ENCODE measurements at regions not wholly inside any gene's neighbourhood (a gene's known extent, or its start where the extent isn't known, plus 50 kb on each side); places are given as distances from the start of the nearest gene placed in this dataset.

DNA sequence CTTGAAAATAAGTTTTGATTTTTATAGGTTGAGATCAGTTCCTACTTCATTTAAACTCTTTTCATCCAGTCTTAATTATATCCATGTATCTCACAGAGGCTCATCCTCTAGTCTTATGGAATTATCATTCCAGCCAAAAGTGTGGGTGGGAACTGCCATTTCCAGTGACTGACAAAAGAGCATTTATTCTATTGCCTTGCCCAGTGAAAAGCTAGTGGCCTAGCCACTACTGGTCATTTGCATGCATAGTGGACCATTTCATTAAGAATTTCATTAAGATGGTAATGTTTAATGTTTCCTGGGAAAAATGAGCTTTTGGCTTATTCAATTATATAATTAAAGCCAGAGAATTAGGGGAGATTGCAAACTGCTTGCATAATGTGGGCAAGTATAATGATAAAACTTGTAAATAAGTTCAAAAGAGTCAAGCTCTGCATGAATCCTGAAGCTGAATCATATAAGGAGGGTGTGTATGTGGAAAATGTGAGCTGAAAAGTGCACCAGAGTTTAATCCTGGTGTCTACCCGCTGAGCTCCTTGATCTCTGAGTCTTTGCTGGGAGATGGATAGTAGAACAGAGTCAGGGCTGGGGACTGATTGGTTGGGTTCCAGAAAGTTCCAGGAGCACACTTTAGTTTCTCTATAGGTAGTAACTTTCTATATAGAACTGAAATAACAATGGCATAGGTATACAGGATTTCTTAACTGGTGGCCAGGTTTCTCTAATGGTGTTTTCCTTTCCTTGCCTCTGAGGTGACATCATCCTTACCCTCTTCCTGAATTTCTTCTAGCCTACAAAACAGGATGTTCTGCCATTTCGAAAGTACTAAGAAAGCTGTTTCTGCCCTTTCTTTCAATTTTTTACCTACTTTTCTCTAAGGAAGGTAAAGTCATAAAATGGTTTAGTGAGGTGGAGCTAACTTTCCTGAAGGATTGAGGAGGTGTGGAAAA is 78.5 kb downstream of the KIF4B start:
- H2BK20ac ChIP-seq (ENCODE audit: low read length): no peak overlapping the region
- TF ChIP-seq, protein P1, sequence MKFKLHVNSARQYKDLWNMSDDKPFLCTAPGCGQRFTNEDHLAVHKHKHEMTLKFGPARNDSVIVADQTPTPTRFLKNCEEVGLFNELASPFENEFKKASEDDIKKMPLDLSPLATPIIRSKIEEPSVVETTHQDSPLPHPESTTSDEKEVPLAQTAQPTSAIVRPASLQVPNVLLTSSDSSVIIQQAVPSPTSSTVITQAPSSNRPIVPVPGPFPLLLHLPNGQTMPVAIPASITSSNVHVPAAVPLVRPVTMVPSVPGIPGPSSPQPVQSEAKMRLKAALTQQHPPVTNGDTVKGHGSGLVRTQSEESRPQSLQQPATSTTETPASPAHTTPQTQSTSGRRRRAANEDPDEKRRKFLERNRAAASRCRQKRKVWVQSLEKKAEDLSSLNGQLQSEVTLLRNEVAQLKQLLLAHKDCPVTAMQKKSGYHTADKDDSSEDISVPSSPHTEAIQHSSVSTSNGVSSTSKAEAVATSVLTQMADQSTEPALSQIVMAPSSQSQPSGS (IDR thresholded peaks at IDR 0.05; ENCODE audit: low read length): no peak
- no peak for TF ChIP-seq RNF2 (IDR thresholded peaks at IDR 0.05; ENCODE audit: borderline replicate concordance, low read depth, low read length, missing control alignments, poor library complexity, severe bottlenecking)
- H3K27ac ChIP-seq (ENCODE audit: low read depth, low read length): no peak overlapping the region
- H3K18ac ChIP-seq (ENCODE audit: extremely low read depth, low read length): no peak overlapping the region
- no peak overlapping the region for H3K9ac ChIP-seq (replicated peaks in 1 of 4; ENCODE audit: extremely low read depth in 1 of 4, low read depth in 3 of 4, low read length in 3 of 4)
- H3K4me2 ChIP-seq (ENCODE audit: insufficient read depth in 1 of 2, low read depth in 2 of 2, low read length in 2 of 2): no peak overlapping the region
- ChIA-PET CTCF (ENCODE audit: partially characterized antibody) (interaction anchor here (0.6 to 2.2 kb wide), 5 partner anchors 10 to 573 kb away, joined by 3 to 7 read pairs (median 4); no protein-coding TSS in a partner anchor), POLR2A (ENCODE audit: partially characterized antibody) (no interaction called here)
- H2AFZ ChIP-seq (ENCODE audit: low read length): no peak overlapping the region
- no peak overlapping the region for H2BK120ac ChIP-seq (replicated peaks; ENCODE audit: low read depth, low read length)
- H4K8ac ChIP-seq (ENCODE audit: extremely low read depth, insufficient read depth, low read length): no peak overlapping the region
- no peak overlapping the region for H4K91ac ChIP-seq (replicated peaks; ENCODE audit: insufficient read length, low read length)
- no peak for FAIRE-seq
- H3K36me3 ChIP-seq (ENCODE audit: control insufficient read depth in 2 of 4, insufficient read depth in 4 of 4, low read length in 3 of 4): no peaks in the 10 kb centered on the region
- H3K56ac ChIP-seq (replicated peaks; ENCODE audit: insufficient read length, low read depth, low read length): no peak overlapping the region
- no peaks in the 10 kb centered on the region for H3K23me2 ChIP-seq (ENCODE audit: low read depth, low read length)
- no peak overlapping the region for H2BK15ac ChIP-seq (ENCODE audit: low read length)
- no peak overlapping the region for H2BK12ac ChIP-seq (ENCODE audit: low read depth, low read length)
- no peak overlapping the region for H4K5ac ChIP-seq (ENCODE audit: insufficient read length, low read depth, low read length)
- no peak overlapping the region for H3K4ac ChIP-seq (replicated peaks; ENCODE audit: insufficient read length, low read depth, low read length)
- H3K79me2 ChIP-seq (ENCODE audit: control insufficient read depth in 1 of 2, insufficient read depth in 2 of 2, low read length in 2 of 2): no peaks in the 10 kb centered on the region
- H3K4me1 ChIP-seq (replicated peaks in 1 of 4; ENCODE audit: control insufficient read depth in 3 of 4, insufficient read depth in 4 of 4, low read length in 3 of 4): no peaks in the 10 kb centered on the region
- H3K9me3 ChIP-seq (ENCODE audit: insufficient read depth in 2 of 2, low read depth in 1 of 2, low read length in 1 of 2): no peaks in the 10 kb centered on the region
- H3K79me1 ChIP-seq (ENCODE audit: low read depth, low read length): no peaks in the 10 kb centered on the region
- no peaks in the 10 kb centered on the region for H4K20me1 ChIP-seq (replicated peaks in 1 of 2; ENCODE audit: control insufficient read depth in 1 of 2, insufficient read depth in 2 of 2, low read length in 2 of 2)
- no peak overlapping the region for H2BK5ac ChIP-seq (ENCODE audit: low read depth, low read length)
- 86% methylated on average over 2 of the region's 2 CpGs; no CpG with 5 or more reads in 1 of the 2 experiments for WGBS, 2 experiments (ENCODE audit: extremely low coverage in 1 of 2, insufficient coverage in 1 of 2, insufficient read length in 1 of 2, insufficient replicate concordance in 2 of 2, low coverage in 1 of 2, low lambda C conversion rate in 2 of 2, missing lambda C conversion rate in 1 of 2)
- H2AK5ac ChIP-seq (ENCODE audit: low read depth, low read length): no peak overlapping the region
- H3K14ac ChIP-seq (ENCODE audit: insufficient read length): no peak overlapping the region
- DNase-seq (ENCODE audit: low read depth in 1 of 2, low spot score in 2 of 2): no peak
- no peak overlapping the region for H3K4me3 ChIP-seq (ENCODE audit: extremely low read depth in 1 of 4, insufficient read depth in 2 of 4, low read depth in 3 of 4, low read length in 4 of 4)
- no peak overlapping the region for H3K23ac ChIP-seq (ENCODE audit: insufficient read length)
- H3K27me3 ChIP-seq (replicated peaks in 1 of 4; ENCODE audit: control insufficient read depth in 3 of 4, extremely low read depth in 1 of 4, insufficient read depth in 3 of 4, low read length in 3 of 4): no peaks in the 10 kb centered on the region

All from H1 (cell line).